Hippocampal formation (tissue), 2 donors: ENCODE measurements at regions not wholly inside any gene's neighbourhood (a gene's known extent, or its start where the extent isn't known, plus 50 kb on each side); places are given as distances from the start of the nearest gene placed in this dataset.
"Not testable (repeated sequence)": the region's sequence is repeated elsewhere in the genome, so short reads cannot be mapped to it uniquely, and the experiment has no call there.

Source experiments
- DNase-seq, 2 donors: peaks; one replicate each; lab custom pipeline; 2025; lab: John Stamatoyannopoulos, UW

GRCh38 chr7:86592185-86592584, 51.5 kb upstream of the GRM3 start:
- no peak for DNase-seq

- DNase-seq: no peak
These were observed 69.7 kb upstream of the GRM3 start for GRCh38 chr7:86574006-86574405.

- no peak for DNase-seq
These were observed 84.8 kb upstream of the GRM3 start for GRCh38 chr7:86558680-86559501.

GRCh38 chr7:86534641-86535040, 109.1 kb upstream of the GRM3 start:
- DNase-seq: no peak

GRCh38 chr7:86504229-86504628, 139.5 kb upstream of the GRM3 start:
- DNase-seq: no peak

GRCh38 chr7:86499986-86500385, 143.7 kb upstream of the GRM3 start:
- no peak for DNase-seq

GRCh38 chr7:86485827-86486226, 157.9 kb upstream of the GRM3 start:
- no peak for DNase-seq

- no peak for DNase-seq
These were observed 164.6 kb upstream of the GRM3 start for GRCh38 chr7:86479144-86479543.

- no peak for DNase-seq
These were observed 166.3 kb upstream of the GRM3 start for GRCh38 chr7:86477343-86477935.

- DNase-seq: no peak
These were observed 172.9 kb upstream of the GRM3 start for GRCh38 chr7:86470763-86471162.

GRCh38 chr7:86469680-86470295, 173.9 kb upstream of the GRM3 start:
- peak; percentile 19 to 41 for DNase-seq

GRCh38 chr7:86454753-86455152, 189.0 kb upstream of the GRM3 start:
- DNase-seq: no peak

GRCh38 chr7:86453454-86453853, 190.3 kb upstream of the GRM3 start:
- DNase-seq: no peak

GRCh38 chr7:86448856-86449255, 194.9 kb upstream of the GRM3 start:
- DNase-seq: no peak

- no peak for DNase-seq
These were observed 198.4 kb upstream of the GRM3 start for GRCh38 chr7:86445285-86445684.

GRCh38 chr7:86444245-86444644, 199.5 kb upstream of the GRM3 start:
- DNase-seq: no peak

- DNase-seq: not testable (repeated sequence)
These were observed 203.3 kb upstream of the GRM3 start for GRCh38 chr7:86440420-86440819.

- no peak for DNase-seq
These were observed 205.7 kb upstream of the GRM3 start for GRCh38 chr7:86437951-86438450.

GRCh38 chr7:86431761-86432160, 211.9 kb upstream of the GRM3 start:
- DNase-seq: no peak

- DNase-seq: no peak
These were observed 231.9 kb upstream of the GRM3 start for GRCh38 chr7:86411814-86412213.

- DNase-seq: no peak
These were observed 236.4 kb upstream of the GRM3 start for GRCh38 chr7:86407291-86407690.

- no peak for DNase-seq
These were observed 251.9 kb upstream of the GRM3 start for GRCh38 chr7:86391813-86392212.

- not testable (repeated sequence) for DNase-seq
These were observed 268.1 kb upstream of the GRM3 start for GRCh38 chr7:86375602-86376001.
